ENCODE measurements at regions not wholly inside any gene's neighbourhood (a gene's known extent, or its start where the extent isn't known, plus 50 kb on each side); places are given as distances from the start of the nearest gene placed in this dataset.

- no peak for DNase-seq (ENCODE audit: low spot score)
Measured at GRCh38 chr21:22575165-22575584, 1577.0 kb downstream of the NCAM2 start.

DNA sequence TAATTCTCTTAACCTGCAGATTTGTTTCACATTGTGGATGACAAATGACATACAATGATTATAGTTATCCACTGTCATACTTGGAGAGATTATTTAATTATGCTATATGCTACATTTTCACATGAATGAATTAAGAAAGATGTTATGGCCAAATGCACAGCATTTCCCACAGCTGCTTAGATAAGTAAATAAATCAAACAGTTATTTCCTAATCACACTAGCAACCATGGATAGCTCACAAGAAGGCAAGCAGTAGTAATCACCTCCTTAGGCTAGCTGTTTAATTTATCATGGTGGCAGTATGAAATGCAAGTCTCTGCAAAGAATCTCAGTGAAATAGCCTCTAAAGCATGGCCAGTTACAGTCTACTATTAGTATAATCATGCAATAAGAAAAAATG is 1581.5 kb downstream of the NCAM2 start:
- no peak for DNase-seq (ENCODE audit: low spot score)

DNA sequence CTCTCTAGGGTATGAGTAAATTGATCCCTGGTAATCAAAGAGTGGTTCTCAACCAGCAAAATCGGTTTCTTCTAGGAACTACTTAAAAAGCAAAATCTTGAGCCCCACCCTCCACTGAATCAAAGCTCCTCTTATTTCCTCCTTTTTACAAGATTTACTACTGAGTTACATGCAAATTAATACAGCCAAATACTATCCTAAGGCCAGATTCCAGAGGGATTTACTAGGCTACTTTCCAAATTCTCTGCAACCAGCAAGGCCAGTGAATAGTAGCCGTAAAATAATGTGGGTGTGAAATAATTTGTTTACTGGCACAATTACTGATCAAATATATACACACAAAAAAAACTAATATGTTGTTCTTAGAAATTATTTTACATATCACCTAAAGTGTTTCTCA is 1583.8 kb downstream of the NCAM2 start:
- no peak for DNase-seq (ENCODE audit: low spot score)

DNA sequence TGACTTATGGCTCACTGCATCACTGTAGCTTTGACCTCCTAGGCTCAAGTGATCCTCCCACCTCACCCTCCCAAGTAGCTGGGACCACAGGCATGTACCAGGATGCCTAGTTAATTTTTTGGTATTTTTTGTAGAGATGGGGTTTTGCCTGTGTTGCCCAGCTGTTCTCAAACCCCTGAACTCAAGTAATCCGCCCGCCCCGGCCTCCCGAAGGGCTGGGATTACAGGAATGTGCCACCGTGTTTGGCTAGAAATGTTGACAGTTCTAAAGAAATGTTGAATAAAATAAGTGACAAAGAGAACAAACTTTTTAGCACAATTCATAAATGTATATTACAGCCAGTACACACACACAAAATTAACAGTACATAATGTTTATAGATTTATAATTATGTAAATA is 1586.1 kb downstream of the NCAM2 start:
- no peak for DNase-seq (ENCODE audit: low spot score)

DNA sequence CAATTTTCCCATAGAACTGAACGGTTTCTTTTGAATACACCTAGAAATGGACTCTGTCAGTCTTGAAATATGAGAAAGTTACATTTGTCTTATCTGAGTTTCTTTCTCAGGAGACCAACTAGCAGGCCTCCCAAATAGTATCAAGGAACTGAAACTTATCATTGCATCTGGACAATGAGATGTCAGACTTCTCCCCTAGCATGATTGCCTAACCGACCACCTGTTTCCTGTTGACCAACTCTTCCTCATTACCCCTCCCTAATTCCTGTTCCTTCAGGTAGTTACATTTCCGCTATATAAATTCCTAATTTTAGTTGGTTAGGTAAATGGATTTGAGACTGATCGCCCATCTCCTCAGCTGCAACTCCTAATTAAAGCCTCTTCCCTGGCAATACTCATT is 1587.3 kb downstream of the NCAM2 start:
- no peak for DNase-seq (ENCODE audit: low spot score)

DNA sequence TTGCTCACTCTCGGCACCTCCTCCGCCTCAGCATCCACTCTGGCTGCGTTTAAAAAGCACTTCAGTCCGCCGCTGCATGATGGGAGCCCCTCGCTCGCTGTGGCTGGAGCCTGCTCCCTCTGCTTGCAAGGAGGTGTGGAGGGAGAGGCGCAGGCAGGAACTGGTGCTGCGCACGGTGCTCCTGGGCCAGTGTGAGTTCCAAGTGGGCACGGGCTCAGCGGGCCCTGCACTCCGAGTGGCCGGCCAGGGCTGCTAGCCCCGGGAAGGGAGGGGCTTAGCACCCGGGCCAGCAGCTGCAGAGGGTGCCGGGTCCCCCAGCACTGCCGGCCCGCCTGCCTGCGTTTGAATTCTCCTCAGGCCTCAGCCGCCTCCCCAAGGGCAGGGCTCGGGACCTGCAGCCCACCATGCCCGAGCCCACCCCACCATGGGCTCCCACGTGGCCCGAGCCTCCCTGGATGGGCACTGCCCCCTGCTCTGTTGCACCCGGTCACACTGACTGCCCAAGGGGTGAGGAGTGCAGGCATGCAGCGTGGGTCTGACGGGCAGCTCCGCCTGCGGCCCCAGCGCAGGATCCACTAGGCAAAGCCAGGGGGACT is 1599.5 kb downstream of the NCAM2 start:
- DNase-seq (ENCODE audit: low spot score), result no peak

- no peak for DNase-seq (ENCODE audit: low spot score)
Measured at GRCh38 chr21:22609802-22610201, 1611.6 kb downstream of the NCAM2 start.

DNA sequence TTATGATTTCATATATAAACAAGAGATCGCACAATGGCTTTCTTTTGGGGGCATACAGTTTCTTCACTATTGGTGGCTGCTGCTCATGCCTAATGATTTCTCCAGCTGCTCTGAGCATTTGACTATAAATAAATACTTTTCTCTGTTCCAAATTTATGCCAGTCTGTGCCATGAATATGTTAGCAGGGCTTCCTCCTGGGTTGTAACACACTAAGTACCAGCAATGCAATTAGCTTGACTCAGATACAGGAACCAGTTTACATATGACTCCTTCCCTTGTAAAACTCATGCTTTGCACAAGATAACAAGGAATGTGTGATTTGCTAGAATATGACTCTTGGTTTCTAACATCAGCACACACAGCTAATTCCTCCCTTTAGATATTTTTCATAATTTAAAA is 1629.7 kb downstream of the NCAM2 start:
- no peak for DNase-seq (ENCODE audit: low spot score)

DNA sequence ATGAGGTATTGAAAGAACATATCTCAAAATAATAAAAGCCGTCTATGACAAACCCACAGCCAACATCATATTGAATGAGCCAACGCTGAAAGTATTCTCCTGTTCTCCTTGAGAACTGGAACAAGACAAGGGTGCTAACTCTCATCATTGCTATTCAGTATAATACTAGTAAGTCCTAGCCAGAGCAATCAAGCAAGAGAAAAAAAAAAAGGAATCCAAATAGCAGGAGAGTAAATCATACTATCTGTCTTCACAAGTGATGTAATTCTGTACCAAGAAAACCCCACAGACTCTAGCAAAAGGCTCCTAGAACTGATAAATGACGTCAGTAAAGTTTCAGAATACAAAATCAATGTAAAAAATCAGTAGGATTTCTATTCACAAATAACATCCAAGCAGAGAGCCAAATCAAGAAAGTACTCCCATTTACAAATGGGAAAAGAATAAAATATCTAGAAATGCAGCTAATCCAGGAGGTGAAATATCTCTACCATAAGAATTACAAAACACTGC is 1632.8 kb downstream of the NCAM2 start:
- no peak for DNase-seq (ENCODE audit: low spot score)

DNA sequence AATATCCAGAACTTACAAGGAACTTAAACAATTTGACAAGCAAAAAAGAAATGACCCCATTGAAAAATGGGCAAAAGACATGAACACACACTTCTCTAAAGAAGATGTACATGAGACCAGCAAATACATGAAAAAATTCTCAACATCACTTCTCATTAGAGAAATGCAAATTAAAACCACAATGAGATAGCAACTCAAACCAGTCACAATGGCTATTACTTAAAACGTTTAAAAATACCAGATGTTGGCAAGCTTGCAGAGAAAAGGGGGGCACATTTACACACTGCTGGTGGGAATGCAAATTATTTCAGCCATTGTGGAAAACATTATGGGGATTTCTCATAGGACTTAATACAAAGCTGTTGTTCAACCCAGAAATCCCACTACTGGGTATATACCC is 1634.0 kb downstream of the NCAM2 start:
- no peak for DNase-seq (ENCODE audit: low spot score)

GRCh38 chr21:22649246-22649645 is 1651.0 kb downstream of the NCAM2 start:
- no peak for DNase-seq (ENCODE audit: low spot score)

DNA sequence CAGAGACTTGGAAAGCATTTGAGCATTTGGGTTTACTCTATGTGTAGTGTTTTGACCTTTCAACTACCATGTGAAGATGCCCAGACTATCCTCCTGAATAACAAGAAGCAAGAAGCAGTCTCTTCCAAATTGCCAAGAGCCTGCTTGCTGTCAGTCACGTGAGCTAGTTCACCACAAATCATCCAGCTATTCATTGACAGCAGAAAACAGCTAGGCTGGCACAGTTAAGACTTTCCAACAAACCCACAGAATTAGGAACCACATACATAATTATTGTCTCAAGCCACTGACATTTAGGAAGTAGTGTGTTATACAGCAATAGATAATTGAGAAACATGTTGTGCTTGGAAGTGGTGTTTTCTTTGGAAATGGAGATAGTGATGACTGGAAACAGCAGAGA is 1652.0 kb downstream of the NCAM2 start:
- DNase-seq (ENCODE audit: low spot score), result no peak

DNA sequence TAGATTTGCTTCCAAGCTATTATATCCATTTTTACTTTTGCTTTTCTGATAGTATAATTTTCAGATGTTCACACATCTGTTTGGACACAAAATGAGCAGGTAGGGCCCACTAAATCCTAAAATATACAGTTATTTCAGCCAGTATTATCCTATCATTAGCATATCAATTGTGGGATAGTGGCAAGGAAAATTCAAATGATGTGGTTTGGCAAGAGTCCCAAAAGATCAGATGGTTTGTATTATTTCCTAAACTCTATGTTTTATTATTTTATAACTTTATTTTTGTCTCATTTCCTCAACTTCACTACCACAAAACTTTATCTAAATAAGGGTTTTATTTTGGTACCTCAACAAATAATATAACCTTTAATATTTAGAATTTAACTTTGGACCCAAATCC is 1659.6 kb downstream of the NCAM2 start:
- no peak for DNase-seq (ENCODE audit: low spot score)

DNA sequence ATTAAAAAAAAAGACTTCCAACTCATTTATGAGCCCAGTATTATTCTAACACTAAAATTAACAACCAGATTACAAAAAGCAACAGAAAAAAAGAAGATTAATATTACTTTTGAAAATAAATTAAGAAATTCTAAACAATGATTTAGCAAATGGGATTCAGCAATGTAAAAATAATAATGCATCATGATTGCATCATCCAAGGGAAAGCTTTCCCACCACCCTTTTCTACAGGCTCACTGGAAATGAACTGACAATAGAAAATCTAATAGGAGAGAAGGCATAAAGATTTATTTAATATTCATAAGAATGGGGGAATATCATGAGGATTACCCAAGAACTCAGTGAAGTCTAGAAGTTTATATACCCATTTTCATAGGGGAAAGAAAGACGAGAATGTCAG is 1671.9 kb downstream of the NCAM2 start:
- DNase-seq (ENCODE audit: low spot score), result no peak

GRCh38 chr21:22679207-22679606 is 1681.0 kb downstream of the NCAM2 start:
- DNase-seq (ENCODE audit: low spot score), result no peak

- no peak for DNase-seq (ENCODE audit: low spot score)
Measured at GRCh38 chr21:22691658-22692057, 1693.4 kb downstream of the NCAM2 start.

GRCh38 chr21:22703521-22703920 is 1705.3 kb downstream of the NCAM2 start:
- DNase-seq (ENCODE audit: low spot score), result no peak

- DNase-seq (ENCODE audit: low spot score), result no peak
Measured at GRCh38 chr21:22710721-22711120, 1712.5 kb downstream of the NCAM2 start.

DNA sequence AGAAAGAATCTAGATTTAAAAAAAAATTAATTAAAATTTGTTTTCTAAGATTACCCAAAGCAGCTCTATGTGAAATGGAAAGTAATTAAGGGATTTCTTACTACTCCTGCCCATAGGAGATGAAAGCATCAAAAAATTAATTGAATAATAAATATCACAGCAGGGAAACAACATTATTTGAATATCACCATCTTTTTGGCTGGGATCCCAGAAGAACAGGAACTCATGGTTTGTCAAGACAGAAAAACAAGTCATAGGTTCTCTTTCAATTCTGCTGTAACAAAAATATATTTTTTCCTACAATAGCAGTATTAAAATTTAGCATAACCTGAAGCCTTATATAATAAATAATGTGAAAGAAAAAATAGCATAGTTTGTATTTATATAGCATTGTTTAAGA is 1713.4 kb downstream of the NCAM2 start:
- DNase-seq (ENCODE audit: low spot score), result no peak

DNA sequence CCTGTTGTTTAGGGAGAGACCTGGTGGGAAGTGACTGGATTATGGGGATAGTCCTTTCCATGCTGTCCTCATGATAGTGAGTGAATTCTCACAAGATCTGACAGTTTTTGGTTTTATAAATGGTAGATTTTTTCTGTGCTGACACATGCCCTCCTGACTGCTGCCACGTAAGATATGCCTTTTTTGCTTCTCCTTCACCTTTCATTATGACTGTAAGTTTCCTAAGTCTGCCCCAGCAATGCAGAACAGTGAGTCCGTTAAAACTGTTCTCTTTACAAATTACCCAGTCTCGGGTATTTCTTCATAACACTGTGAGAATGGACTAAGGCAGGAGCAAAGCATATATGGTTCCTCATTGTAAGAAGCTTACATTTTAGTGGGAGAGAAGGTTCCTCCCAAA is 1727.2 kb downstream of the NCAM2 start:
- DNase-seq (ENCODE audit: low spot score), result no peak

DNA sequence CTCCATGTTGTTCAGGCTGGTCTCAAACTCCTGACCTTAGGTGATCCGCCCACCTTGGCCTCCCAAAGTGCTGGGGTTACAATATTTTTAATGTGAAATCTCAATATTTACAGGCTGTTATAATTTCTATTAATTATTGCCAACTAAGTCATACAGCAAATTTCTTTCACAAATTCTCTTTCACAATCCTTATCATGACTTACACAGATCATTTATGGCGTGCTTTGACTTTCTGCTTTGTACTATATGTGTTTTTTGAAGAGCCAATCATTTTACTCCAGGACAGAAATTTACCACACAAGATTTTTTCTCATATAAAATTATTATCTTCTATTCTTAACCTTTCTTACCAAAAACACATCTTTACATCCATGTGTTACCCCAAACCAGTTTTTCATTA is 1729.9 kb downstream of the NCAM2 start:
- DNase-seq (ENCODE audit: low spot score), result no peak

GRCh38 chr21:22743085-22743484 is 1744.9 kb downstream of the NCAM2 start:
- DNase-seq (ENCODE audit: low spot score), result no peak

DNA sequence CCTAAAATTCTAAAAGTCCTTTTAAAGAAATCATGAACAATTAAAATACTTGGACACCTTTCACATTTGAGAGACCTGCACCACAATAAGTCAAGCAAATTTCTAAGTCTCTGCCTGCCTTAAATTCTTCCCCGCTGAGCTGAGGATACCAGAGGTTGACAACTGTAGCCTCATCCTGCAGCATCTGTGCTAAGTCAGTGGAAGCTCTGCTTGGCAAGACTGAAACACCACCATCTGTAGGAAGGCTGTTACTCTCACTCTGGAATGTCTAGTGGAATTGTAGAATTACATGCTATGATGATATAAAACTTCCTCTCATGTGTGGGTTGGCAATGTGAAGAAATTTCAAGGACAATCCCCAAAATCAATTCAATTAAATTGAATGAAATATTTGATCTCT is 1756.5 kb downstream of the NCAM2 start:
- DNase-seq (ENCODE audit: low spot score), result peak; percentile 0

- DNase-seq (ENCODE audit: low spot score), result no peak
Measured at GRCh38 chr21:22758478-22758877, 1760.3 kb downstream of the NCAM2 start.

GRCh38 chr21:22762463-22762862 is 1764.3 kb downstream of the NCAM2 start:
- no peak for DNase-seq (ENCODE audit: low spot score)

Measured in AG08395 (cell line).